Keratinocyte (primary cell): ENCODE measurements at regions not wholly inside any gene's neighbourhood (a gene's known extent, or its start where the extent isn't known, plus 50 kb on each side); places are given as distances from the start of the nearest gene placed in this dataset.
"Not testable (repeated sequence)": the region's sequence is repeated elsewhere in the genome, so short reads cannot be mapped to it uniquely, and the experiment has no call there.

ENCODE experiments used
- CTCF ChIP-seq, 3 experiments: IDR thresholded peaks in 1 of 3; conservative IDR thresholded peaks in 1 of 3; optimal IDR thresholded peaks in 1 of 3; 2 replicates in 2 of 3; 3 replicates in 1 of 3; pipeline versions ENCODE3 to v1.5.1; 2011; ENCODE audit warnings: low read length in 3 of 3, mild to moderate bottlenecking in 3 of 3, moderate library complexity in 2 of 3, control low read depth in 1 of 3, inconsistent platforms in 1 of 3; ENCODE audit not compliant: insufficient read depth in 2 of 3; ENCODE audit errors: extremely low read depth in 1 of 3
- EZH2 ChIP-seq: IDR thresholded peaks from one replicate; pipeline ENCODE4 v1.6.1; 2012; ENCODE audit warnings: inconsistent platforms, mild to moderate bottlenecking, low read length, moderate library complexity

GRCh38 chr13:103599870-103600269 is 533.7 kb upstream of the SLC10A2 start:
- not testable (repeated sequence) for TF ChIP-seq CTCF (optimal IDR thresholded peaks at IDR 0.05 in 1 of 3, IDR thresholded peaks at IDR 0.05 in 1 of 3, conservative IDR thresholded peaks at IDR 0.05 in 1 of 3; ENCODE audit: extremely low read depth in 1 of 3, insufficient read depth in 2 of 3, low read length in 3 of 3); EZH2
